ENCODE measurements at regions not wholly inside any gene's neighbourhood (a gene's known extent, or its start where the extent isn't known, plus 50 kb on each side); places are given as distances from the start of the nearest gene placed in this dataset.

DNA sequence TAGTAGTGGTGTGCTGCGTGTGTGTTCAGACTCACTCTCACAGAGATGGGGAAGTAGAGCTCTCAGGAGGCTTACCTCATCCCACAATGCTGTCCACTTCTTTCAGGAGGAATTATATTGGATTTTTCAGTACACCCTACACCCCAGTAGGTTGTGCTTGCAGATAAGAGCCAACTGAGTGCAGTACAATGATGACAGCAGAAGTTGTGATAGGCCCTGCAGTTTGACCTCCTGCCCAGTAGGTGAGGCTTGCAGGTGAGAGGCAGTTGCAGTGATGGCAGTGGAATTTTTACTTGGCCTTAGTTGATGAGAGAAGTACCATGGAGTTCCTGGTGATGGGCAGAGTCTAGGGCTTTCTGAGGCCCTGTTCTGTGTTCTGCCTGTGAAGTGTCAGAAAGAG is 657.8 kb downstream of the KCNJ3 start:
- TF ChIP-seq, protein P1, sequence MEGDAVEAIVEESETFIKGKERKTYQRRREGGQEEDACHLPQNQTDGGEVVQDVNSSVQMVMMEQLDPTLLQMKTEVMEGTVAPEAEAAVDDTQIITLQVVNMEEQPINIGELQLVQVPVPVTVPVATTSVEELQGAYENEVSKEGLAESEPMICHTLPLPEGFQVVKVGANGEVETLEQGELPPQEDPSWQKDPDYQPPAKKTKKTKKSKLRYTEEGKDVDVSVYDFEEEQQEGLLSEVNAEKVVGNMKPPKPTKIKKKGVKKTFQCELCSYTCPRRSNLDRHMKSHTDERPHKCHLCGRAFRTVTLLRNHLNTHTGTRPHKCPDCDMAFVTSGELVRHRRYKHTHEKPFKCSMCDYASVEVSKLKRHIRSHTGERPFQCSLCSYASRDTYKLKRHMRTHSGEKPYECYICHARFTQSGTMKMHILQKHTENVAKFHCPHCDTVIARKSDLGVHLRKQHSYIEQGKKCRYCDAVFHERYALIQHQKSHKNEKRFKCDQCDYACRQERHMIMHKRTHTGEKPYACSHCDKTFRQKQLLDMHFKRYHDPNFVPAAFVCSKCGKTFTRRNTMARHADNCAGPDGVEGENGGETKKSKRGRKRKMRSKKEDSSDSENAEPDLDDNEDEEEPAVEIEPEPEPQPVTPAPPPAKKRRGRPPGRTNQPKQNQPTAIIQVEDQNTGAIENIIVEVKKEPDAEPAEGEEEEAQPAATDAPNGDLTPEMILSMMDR (conservative IDR thresholded peaks at IDR 0.05; ENCODE audit: low read length), result no peak
- TF ChIP-seq EZH2phosphoT487 (IDR thresholded peaks at IDR 0.05; ENCODE audit: borderline replicate concordance), result no peak
